SHP77 (cell line): ENCODE measurements at regions not wholly inside any gene's neighbourhood (a gene's known extent, or its start where the extent isn't known, plus 50 kb on each side); places are given as distances from the start of the nearest gene placed in this dataset.

Experiments
- DNase-seq, 2 experiments: peaks; one replicate each; lab custom pipeline; 2025; lab: John Stamatoyannopoulos, UW

- DNase-seq: no peak
Measured at GRCh38 chr17:69719474-69720048, 305.1 kb downstream of the MAP2K6 start.

- DNase-seq: no peak
Measured at GRCh38 chr17:69722518-69722917, 308.0 kb downstream of the MAP2K6 start.

DNA sequence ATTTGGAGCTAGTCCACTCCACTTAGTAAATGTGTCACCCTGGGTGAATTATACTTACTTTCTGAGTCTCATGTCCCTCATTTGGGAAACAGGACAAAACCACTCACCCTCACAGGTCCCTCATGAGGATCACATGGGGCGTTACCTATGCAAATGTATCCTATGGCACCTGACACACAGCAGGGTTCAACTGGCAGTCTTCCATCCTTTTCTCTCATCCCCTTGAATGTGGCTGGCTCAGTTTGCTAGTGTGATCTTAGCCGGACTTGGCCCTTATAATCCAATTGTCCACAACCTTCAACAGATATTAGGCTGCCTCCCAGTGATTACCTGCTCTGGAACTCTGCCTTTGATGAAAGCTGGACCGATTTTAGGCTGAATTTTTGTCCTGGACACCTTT, 308.8 kb downstream of the MAP2K6 start:
- no peak for DNase-seq

DNA sequence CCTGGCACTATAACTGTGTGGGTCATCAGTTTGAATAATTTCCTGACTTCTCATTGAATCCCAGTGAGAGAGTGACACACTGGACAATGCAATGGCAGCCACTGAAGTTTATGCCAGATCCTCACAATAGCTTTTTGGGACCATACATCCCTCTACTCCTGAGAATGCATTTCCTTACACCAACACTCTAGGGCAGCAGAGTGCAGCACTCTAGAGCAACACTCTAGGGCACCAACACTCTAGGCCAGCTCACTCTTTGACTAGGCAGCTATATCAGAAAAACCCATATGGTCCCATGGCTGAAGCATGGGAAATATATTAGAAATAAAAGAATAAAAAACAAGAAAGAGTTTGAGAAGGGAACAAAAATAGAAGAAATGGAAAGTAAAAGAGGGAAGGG, 309.2 kb downstream of the MAP2K6 start:
- DNase-seq: no peak

- DNase-seq: no peak
Measured at GRCh38 chr17:69724238-69724637, 309.7 kb downstream of the MAP2K6 start.

- no peak for DNase-seq
Measured at GRCh38 chr17:69725146-69725545, 310.6 kb downstream of the MAP2K6 start.

GRCh38 chr17:69728816-69729215, 314.3 kb downstream of the MAP2K6 start:
- DNase-seq: no peak

GRCh38 chr17:69729944-69730343, 315.4 kb downstream of the MAP2K6 start:
- no peak for DNase-seq

GRCh38 chr17:69732272-69732918, 317.9 kb downstream of the MAP2K6 start:
- no peak for DNase-seq

DNA sequence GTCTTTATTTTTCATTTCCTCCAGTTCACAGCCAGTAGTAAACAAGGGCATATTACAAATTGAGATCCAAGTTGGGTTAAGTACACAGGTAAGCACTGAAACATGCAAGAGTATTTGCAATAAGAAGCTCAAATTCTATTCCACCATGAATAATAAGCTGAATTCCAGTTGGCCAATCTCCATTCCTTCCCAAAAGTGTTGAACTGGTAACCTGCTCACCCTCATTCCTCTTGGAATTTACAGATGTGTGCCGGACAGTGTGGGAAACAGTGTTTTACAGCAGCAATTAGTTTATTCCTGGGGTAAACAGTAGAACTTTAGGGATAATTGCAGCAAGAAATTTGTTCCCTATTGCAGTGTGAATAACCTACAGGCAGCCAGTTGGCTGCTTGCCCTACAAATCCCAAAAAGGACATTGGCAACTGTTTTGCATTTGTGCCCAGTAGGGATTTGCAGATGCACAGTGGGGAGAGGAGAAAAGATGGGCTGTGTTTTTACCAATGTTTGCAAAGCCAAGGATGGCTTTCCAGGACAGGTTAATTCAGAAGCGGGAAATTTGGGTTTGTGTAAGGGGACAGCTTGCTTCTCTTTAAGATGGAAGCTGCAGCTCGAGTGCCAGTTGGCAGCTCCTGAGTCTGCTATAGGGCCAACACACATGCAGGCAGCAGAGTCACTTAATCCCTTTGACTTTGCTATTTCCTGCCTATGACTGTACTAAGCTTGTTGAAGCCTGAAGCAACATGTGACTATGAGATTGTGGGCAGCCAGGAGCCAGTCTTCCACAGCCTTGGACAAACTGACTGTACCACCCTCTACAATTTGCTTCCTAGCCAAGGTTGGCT, 318.9 kb downstream of the MAP2K6 start:
- no peak for DNase-seq

DNA sequence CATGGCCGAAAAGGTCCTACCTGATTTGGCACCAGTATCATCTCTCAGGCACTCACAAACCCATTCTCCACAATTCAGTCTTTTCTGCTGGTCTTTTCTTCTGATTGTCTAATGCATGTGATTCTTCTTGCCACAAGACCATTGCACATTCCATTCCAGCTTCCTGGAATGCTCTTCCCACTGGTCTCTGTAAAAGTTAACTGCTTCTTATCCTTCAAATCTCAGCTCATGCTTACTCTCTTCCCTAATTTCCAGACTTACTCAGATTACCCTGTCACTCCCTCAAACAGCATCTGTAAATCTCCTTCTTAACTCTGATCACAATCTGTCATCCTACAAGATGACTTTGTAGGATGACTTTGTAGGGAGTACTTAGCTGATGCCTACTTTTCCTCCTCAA, 320.2 kb downstream of the MAP2K6 start:
- no peak for DNase-seq

DNA sequence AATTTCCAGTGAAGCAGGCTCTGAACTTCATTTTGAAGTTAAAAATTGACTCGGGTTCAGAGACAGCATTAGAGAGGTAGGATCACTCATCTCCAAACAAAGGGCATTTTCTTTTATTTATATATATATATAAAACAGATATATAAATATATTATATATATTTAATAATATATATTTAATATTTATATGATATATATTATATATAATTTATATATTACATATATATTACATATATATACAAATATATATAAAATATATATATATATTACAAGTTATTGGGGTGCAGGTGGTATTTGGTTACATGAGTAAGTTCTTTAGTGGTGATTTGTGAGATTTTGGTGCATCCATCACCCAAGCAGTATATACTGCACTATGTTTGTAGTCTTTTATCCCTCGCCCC, 320.8 kb downstream of the MAP2K6 start:
- DNase-seq: no peak

GRCh38 chr17:69743091-69743490, 328.6 kb downstream of the MAP2K6 start:
- DNase-seq: no peak

DNA sequence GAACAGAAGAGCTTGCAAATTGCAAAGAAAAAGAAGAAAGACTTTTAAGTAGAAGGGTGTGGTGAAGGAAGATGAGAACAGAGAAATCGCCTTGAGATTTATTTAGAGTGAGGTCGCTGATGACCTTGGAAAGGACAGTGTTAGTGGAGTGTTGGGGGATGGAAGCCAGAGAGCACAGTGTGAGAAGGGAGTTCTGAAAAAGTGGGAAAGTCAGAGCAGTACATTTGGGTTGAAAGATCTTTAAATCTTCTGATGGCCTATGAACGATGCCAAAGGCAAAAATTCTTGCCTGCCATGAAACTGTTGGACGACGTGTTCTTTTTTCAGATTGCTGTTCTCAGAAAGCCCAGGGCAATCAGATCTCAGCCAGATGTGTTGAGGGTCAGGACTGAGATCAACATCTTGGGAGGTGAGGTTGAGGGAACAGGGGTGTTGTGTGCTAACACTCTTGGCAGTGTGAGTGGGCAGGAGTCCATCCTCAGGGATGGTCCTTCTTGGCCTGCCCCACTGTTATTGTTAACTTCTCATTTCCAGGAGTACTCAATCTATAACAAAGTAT, 330.1 kb downstream of the MAP2K6 start:
- no peak for DNase-seq

GRCh38 chr17:69749911-69750310, 325.1 kb upstream of the KCNJ16 start:
- DNase-seq: no peak

- DNase-seq: no peak
Measured at GRCh38 chr17:69757688-69758430, 317.2 kb upstream of the KCNJ16 start.

- no peak for DNase-seq
Measured at GRCh38 chr17:69760562-69760961, 314.5 kb upstream of the KCNJ16 start.

- no peak for DNase-seq
Measured at GRCh38 chr17:69761011-69761410, 314.0 kb upstream of the KCNJ16 start.

DNA sequence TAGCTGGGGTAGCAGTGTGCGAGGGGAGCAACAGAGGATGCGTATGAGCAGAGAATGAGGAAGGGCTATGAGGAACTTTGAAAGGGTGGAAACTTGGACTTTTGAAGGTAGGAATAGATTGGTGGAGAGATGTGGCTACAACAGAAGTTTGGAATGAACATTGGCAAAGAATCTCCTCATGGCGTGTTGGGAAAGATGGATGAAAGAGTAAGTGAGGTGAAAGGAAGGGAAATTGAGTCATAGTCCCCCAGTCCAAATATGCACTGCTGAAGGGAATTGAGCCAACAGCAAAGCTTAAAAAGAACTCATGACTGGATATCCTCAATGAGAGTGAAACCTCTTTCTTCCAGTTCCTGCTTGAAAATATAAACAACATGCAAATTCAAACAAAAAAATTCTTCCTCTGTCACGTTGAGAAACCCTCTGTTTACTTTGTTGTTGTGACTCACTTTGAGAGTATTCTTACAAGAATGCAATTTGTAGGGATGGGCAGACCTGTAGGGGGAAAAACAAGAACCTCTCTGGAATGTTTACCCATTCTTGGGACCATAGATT, 313.2 kb upstream of the KCNJ16 start:
- no peak for DNase-seq

DNA sequence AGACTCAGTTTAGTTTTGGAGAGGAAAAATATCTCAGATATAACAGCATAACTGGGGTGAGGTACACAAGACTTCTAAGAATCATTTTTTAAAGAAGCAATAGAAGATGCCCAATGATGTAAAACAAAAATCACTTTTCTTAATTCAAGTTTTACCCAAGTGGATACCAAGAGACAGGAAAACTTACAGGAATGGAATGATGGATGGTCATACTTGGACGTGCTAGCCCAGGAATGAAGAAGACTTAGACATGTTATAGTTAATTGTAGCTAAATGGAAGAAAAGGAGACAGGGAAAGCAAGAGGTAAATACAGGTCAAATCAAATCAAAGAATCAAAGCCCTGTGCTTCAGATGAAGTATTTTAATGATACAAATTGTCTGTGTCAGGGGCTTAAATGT, 312.7 kb upstream of the KCNJ16 start:
- DNase-seq: no peak

DNA sequence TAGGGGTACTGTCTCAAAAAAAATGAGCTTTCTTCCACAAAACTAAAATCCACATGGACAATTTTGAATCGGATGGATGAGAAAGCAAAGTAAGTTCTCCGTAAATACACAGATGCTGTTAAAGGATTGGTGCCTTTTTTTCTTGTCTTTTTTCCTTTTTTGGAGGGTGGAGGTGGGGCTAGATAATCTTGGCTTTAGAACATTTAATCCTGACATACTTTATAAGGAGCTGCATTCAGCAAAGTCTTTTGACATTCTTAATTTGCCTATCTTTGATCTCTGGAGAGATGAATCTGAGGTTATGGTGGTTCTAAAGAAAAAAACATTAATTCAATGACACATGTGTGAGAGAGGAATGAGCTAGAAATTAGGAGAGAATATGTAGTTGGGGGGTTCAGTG, 312.3 kb upstream of the KCNJ16 start:
- no peak for DNase-seq

- no peak for DNase-seq
Measured at GRCh38 chr17:69763503-69763902, 311.5 kb upstream of the KCNJ16 start.
